ENCODE measurements at regions not wholly inside any gene's neighbourhood (a gene's known extent, or its start where the extent isn't known, plus 50 kb on each side); places are given as distances from the start of the nearest gene placed in this dataset.

DNA sequence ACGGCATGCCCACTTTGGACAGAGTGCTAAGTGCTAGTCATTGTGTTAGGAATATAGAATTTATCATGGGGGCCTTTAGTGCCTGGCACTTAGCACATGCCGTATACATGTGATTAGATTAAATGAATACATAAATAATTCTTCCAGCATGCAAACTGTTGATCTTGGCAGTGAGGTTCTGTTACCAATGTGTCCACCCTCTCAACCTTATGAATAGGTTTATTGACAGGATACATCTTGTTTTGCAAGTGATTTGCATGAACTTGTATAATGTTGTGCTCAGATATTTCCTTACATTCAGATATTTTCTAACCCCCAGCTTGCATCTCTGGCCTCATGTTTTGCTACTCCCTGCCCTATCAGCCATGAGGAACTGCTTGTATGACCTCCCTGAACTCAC is 60.3 kb upstream of the ZNF648 start:
- no peak overlapping the region for H3K4me3 ChIP-seq (ENCODE audit: low read depth, poor library complexity, severe bottlenecking)
- WGBS, 2 donors: 54 to 79% methylated on average over 2 of the region's 2 CpGs
- TF ChIP-seq, protein P1, sequence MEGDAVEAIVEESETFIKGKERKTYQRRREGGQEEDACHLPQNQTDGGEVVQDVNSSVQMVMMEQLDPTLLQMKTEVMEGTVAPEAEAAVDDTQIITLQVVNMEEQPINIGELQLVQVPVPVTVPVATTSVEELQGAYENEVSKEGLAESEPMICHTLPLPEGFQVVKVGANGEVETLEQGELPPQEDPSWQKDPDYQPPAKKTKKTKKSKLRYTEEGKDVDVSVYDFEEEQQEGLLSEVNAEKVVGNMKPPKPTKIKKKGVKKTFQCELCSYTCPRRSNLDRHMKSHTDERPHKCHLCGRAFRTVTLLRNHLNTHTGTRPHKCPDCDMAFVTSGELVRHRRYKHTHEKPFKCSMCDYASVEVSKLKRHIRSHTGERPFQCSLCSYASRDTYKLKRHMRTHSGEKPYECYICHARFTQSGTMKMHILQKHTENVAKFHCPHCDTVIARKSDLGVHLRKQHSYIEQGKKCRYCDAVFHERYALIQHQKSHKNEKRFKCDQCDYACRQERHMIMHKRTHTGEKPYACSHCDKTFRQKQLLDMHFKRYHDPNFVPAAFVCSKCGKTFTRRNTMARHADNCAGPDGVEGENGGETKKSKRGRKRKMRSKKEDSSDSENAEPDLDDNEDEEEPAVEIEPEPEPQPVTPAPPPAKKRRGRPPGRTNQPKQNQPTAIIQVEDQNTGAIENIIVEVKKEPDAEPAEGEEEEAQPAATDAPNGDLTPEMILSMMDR (IDR thresholded peaks at IDR 0.05): no peak
- no peak for TF ChIP-seq POLR2A (IDR thresholded peaks at IDR 0.05)
- intact Hi-C loops (cut with DNase I; ENCODE audit: low total_unique reads): no loop called here
- DNase-seq (ENCODE audit: low spot score in 2 of 2): no peak

DNA sequence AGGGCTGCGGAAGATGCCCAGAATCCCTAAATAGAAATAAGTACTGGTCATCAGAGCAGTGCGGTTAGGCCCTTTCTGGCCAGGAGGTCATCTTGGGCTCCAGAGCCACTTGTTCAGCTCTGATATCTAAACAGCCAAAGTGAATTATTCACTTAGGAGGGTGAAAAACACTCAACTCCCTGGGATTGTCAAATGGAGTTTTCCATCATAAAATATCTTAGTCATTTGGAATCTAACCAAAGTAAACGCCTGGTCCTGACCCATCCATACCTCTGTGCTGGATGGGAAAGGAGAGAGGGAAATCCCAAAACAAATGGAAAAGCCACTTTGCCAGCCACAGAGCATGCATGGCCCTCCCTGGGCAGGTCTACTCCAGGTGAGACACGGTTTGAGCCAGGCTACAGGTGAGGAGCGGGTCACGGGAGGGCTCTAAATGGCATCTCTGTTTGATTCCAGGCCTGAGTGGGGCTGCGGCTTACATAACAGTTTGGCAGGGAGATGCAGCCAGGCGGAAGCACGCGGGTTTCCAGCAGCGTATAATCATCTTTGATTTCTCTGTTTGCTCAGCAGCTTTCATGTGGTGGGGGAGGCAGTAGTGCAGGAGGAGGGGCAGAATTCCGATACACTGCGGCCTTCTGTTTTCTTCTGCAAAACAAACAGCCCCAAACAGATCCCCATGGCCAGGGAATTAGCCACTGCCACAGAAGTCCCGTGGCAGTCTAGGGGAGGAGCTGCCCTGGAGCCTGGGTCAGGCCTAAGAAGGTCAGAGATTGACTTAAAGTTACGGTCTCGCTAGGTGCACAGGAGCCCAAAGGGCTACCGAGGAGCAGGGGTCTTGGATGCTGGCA is 59.1 kb upstream of the ZNF648 start:
- H3K4me3 ChIP-seq (ENCODE audit: low read depth, poor library complexity, severe bottlenecking): no peak overlapping the region
- WGBS, 2 donors: 38 to 55% methylated on average over 17 of the region's 17 CpGs
- no peak for TF ChIP-seq POLR2A (IDR thresholded peaks at IDR 0.05)
- TF ChIP-seq, protein P1 (IDR thresholded peaks at IDR 0.05): no peak
- DNase-seq (ENCODE audit: low spot score in 2 of 2): no peak
- intact Hi-C loops (cut with DNase I; ENCODE audit: low total_unique reads): no loop called here

DNA sequence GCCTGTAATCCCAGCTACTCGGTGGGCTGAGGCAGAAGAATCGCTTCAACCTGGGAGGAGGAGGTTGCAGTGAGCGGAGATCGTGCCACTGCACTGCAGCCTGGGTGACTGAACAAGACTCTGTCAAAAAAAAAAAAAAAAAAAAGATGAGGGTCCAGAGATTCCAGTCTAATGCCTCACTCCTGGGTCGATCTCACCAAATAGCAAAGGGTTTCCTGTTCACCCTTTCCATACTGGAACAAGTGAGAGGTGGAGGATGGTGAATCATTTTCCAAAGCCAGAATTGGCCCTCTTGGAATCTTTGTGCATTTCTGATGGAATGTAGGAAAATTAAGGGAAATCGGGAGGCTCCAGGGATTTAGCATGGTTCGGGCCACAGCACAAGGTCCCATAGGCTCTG is 58.1 kb upstream of the ZNF648 start:
- intact Hi-C loops (cut with DNase I; ENCODE audit: low total_unique reads): no loop called here
- no peak overlapping the region for H3K4me3 ChIP-seq (ENCODE audit: low read depth, poor library complexity, severe bottlenecking)
- DNase-seq (ENCODE audit: low spot score in 2 of 2): no peak
- no peak for TF ChIP-seq POLR2A (IDR thresholded peaks at IDR 0.05)
- TF ChIP-seq, protein P1 (IDR thresholded peaks at IDR 0.05): no peak
- 79 to 86% methylated on average over 7 of the region's 7 CpGs for WGBS, 2 donors

DNA sequence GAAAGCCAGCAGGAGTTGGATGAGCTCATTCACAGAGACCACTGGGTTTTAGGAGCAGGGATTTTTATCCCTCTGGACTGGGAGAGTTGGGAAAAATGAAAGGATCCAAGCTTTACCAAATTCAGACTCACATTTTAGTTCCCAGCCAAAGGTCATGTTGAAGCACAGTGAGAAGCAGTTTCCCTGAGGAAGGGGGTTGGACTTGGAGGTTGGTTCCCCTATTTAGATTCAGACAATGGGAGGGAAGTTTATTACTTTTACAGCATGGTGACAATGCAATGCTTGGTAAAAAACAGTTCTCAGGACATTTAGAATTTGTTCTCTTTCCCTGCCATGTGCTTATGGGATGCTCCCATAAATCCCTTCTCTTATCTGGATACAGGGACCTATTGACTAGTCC is 57.3 kb upstream of the ZNF648 start:
- no peak overlapping the region for H3K4me3 ChIP-seq (ENCODE audit: low read depth, poor library complexity, severe bottlenecking)
- intact Hi-C loops (cut with DNase I; ENCODE audit: low total_unique reads): no loop called here
- no peak for TF ChIP-seq POLR2A (IDR thresholded peaks at IDR 0.05)
- TF ChIP-seq, protein P1 (IDR thresholded peaks at IDR 0.05): no peak
- no peak for DNase-seq (ENCODE audit: low spot score in 2 of 2)

DNA sequence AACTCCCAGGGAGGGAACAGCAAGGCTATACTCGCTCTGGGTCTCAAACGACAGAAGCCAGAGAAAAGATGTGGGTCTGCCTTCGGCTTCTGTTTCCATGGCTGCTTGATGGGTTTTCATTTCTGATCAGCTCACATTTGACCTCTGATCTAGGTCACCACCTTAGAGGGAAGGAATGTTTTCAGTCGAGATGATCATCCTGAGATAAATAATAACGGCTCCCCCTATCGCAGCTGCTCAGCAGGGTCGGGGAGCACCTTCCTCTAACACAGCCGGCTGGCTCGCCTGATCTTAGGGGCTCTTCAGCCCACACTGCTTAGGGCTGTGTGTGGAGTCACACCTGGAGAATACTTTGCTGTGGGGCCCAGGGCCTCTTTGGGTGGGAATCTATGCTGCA is 53.1 kb upstream of the ZNF648 start:
- no peak for TF ChIP-seq POLR2A (IDR thresholded peaks at IDR 0.05)
- TF ChIP-seq, protein P1 (IDR thresholded peaks at IDR 0.05): no peak
- no peak overlapping the region for H3K4me3 ChIP-seq (ENCODE audit: low read depth, poor library complexity, severe bottlenecking)
- intact Hi-C loops (cut with DNase I; ENCODE audit: low total_unique reads): no loop called here
- no peak for DNase-seq (ENCODE audit: low spot score in 2 of 2)
- WGBS, 2 donors: 56 to 61% methylated on average over 9 of the region's 9 CpGs

All from lower leg skin (tissue), 4 donors.